HG03139 (cell line): ENCODE measurements at regions not wholly inside any gene's neighbourhood (a gene's known extent, or its start where the extent isn't known, plus 50 kb on each side); places are given as distances from the start of the nearest gene placed in this dataset.

Source experiments
- ATAC-seq: cut with Tn5 transposase; IDR thresholded peaks from one replicate; pipeline ENCODE4 v1.9.1; 2021; ENCODE audit not compliant: unreplicated experiment

DNA sequence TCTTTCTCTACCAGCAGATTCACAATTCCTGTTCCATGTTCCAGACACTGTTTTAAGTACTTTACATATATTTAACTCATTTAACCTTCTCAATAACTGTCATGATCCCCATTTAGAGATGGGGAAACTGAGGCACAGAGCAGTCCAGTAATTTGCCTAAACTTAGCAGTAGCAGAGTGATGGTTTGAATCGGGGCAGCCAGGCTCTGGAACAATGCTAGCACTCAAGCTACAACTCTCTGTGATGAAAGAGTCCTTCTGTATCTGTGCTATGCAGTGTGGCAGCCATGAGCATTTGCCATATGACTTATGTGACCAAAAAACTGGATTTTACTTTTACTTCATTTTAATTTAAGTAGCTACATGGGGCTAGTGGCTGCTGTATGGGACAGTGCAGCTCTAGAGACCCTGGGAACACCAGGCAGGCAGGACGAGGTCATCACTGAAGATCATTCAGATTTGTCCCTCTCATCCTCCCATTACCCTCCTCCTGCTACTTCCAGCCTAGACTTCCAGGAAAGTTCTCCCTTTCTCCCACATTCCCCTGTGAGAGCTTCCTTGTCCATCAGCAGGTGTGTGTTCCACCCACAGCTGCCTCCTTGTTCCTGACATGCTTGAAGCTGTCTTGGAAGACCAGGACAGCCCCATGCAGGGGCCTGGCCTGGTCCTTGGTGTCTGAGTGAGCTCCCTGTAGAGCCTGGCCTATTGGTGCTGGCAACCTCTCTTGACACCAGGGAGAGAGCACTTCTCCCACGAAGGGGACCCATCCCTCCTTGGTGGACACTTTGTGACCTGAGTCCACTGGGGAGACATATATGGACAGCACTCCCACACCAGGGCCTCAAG, 157.0 kb downstream of the MRPL14 start:
- ATAC-seq: no peak

DNA sequence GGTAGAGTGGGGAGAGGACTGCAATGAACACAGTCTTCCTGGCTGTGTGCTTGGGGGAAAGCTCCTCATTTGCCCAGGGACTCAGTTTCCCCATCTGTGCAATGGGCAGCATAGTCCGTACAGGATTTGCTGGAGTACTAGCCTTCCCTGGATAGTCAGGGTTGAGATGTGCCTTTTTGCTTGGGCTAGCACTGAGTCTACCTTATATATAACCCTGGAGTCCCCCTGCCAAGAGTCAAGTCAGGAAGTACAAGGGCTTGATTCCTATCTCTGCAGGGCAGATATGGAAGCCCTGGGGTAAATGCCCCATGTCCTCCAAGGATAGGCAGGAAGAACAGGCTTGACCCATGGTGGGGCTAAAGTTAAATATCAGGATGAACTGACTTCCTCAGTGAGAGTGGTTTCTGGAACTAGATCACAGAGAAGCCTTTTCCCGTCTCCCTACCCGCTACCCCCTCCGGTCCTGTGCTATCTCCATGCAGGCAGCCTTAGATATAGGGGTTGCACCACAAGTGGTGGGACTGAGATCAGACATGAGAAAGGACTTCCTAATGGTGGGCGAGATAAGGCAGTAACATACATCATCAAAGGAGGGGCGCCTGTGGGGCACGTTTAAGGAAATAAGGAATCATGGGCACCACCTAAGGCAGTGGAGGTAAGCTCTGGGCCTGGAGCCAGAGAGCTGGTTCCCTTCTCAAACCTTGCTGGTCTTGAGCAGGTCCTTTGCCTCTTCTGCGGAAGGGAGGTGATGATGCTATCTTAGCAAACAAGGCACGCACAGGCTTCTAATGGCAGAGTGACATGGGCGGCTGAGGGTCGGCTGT, 157.9 kb downstream of the MRPL14 start:
- no peak for ATAC-seq

DNA sequence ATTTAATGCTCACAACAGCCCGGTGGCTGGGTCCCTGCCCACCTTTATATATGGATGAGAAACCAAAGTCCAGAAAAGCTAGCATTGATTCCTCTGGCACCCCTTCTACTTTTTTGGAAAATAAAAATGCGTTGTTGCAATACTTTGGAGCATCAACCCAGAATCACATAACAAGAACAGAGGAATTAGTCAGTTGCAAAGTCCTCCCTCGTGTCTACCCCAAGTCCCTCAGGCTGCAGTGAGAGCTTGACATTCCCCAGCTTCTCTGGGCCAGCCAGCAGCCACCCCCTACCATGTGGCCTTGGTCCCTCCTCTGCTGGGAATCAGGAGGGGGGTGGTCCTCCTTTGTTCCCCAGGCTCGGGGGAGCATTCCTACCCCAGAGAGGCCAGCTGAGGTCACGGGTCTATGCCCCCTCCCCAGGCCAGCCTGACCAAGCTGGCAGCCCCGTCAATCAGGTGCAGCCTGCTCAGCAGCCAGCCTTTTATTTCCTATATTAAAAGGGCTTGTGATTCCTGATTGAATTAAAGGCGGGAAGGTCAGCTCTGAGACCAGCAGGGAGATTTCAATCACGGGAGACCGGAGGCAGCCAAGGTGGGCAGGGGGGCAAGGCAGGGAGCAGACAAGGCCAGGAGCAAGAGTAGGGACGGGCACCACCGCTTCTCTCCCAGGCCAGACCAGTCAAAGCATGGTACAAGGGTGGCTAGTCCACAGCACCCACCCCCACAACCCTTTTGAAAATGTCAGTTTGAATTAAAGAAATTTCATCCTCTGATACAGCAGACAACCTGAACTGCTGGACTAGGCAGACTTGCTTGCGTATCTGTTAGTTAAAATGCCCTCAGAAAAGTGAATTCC, 158.9 kb downstream of the MRPL14 start:
- ATAC-seq: no peak

DNA sequence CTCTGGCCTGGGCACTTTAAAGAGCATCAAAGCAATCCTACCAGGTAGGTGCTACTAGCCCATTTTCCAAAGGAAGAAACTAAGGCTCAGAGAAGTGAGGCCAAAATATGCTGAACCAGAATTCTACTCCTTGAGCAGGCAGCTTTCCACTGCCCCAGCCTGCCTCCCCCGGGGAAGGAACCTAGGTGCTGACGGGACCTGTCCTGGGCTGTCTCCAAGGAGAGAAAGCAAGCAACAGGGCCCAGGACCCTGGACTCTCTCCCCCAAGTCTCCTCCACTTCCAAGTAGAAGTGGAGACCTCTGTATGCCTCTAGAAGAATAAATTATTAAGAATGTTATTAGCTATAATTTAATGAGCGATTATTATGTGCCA, 159.5 kb downstream of the MRPL14 start:
- ATAC-seq: no peak

- no peak for ATAC-seq
Observed at GRCh38 chr6:43966853-43967718, 160.2 kb downstream of the MRPL14 start.

DNA sequence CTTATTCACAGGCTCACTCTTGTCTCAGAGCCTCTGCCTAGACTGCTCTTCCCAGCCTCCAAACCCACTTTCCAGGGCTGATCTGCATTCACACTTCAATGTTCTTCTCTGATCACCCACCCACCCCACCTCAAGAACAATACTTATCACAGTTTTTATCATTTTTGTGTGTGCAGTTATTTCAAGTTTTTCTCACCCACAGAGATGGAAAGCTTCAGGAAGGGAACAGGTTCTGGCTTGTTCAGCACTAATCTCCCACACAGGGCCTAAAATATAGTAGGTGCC, 160.9 kb downstream of the MRPL14 start:
- ATAC-seq: no peak

DNA sequence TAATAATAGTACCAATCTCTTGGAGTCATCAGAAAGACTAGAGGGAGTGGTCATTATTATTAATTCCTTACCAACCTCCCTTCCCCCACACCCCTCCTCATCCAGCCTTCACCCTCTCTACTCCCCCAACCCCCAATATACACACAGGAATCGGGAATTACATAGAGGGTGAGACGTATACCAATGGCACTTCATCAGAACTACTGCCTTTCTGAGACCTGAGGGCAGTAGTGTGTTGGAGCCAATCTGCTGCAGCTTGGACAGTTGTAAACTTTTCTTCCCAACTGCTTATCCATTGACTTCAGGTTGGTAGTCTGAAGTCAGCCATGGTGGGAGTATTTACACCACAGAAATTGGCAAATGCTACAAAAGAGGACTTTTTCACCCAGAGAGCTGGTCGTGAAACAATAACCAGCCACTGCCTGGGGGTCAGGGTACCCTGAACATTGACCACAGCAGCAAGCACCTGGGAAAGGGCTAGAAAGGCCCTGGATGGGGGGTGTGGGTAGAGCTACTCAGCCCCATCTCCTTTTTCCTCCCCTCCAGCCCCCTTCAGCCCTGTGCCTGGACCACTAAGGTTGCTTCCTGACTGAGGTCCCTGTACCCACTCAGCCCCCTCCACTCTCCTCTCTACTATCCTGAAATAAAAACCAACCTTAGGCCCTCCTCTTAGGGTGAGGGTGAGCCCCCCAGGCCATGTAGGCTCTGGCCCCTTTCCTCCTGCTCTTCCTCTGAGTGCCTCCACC, 161.5 kb downstream of the MRPL14 start:
- no peak for ATAC-seq

GRCh38 chr6:43964659-43965570, 162.3 kb downstream of the MRPL14 start:
- ATAC-seq: no peak

DNA sequence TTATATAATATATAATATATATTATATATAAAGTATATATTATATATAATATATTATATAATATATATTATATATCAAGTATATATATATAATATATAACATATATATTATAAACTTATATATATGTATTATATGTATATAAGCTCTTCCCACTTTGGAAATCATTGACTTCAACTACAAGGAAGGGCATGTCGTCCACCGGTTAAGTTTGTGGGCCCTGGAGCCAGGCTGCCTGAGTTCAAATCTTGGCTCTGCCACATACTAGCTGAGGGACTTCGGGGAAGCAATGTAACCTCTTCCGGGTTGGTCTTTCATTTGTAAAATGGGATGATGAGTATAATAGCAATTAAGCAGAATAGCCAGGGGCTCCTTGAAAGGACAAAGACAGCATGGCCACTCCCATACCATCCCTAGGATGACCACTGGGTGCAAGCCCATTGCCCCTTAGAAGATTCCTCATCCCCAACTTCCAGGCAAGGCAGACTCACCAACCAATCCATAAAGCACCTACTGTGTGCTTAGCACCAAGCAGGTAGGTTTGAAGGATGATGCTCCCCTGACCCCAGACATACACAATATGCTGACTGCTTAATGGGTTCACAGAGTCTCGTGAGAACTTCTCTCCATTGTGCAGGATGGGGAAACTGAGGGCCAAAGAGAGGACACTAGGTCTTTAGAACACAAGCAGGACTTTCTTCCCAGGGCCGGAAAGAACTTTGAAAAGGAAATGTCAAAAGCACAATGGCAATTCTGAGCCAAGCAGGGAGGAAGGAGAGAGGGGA, 163.2 kb downstream of the MRPL14 start:
- ATAC-seq: no peak

DNA sequence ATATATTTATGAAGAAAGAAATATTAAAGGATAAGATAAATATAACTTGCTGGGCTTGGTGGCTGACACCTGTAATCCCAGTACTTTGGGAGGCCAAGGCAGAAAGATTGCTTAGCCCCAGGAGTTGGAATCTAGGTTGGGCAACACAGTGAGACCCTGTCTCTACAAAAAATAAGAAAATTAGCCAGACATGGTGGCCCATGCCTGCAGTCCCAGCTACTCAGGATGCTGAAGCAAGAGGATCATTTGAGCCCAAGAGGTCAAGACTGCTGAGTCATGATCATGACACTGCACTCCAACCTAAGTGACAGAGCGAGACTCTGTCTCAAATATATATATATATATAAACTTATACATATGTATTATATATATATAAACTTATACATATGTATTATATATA, 164.0 kb downstream of the MRPL14 start:
- no peak for ATAC-seq

GRCh38 chr6:43962458-43962857, 164.8 kb downstream of the MRPL14 start:
- no peak for ATAC-seq

DNA sequence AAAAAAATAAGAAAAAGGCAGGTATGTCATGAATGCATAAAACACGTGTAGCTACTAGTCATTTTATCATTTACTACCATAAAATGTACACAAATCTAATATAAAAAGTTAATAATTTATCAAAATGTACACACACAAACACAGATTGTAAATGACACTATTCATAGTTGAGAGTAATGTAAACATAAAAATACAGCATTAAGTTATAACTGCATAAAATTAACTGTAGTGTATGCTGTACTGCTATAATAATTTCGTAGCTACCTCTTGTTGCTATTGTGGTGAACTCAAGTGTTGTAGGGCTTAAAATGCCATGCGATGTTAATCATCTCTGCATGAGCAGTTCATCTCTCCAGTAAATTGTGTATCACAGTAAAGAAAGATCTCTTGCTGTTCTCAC, 170.0 kb downstream of the MRPL14 start:
- no peak for ATAC-seq

GRCh38 chr6:43956478-43956877, 170.8 kb downstream of the MRPL14 start:
- no peak for ATAC-seq

GRCh38 chr6:43954311-43955131, 172.7 kb downstream of the MRPL14 start:
- no peak for ATAC-seq

- ATAC-seq: no peak
Observed at GRCh38 chr6:43953794-43954310, 173.4 kb downstream of the MRPL14 start.

- no peak for ATAC-seq
Observed at GRCh38 chr6:43953256-43953655, 174.0 kb downstream of the MRPL14 start.

- no peak for ATAC-seq
Observed at GRCh38 chr6:43952746-43953145, 174.5 kb downstream of the MRPL14 start.
